CD4-positive, CD25-positive, alpha-beta regulatory T cell (primary cell): ENCODE measurements at regions not wholly inside any gene's neighbourhood (a gene's known extent, or its start where the extent isn't known, plus 50 kb on each side); places are given as distances from the start of the nearest gene placed in this dataset.
"Not testable (repeated sequence)": the region's sequence is repeated elsewhere in the genome, so short reads cannot be mapped to it uniquely, and the experiment has no call there.

ENCODE experiments used
- ATAC-seq, 2 donors: fragments of 150-1000 bp; cut with Tn5 transposase; one replicate each; pipeline ENCODE4 v1.10.0; 2021; ENCODE audit warnings: low read depth in 2 of 2, moderate number of reproducible peaks in 2 of 2, moderate library complexity in 1 of 2
- DNase-seq, 3 donors: peaks; one replicate each; pipeline versions ENCODE4 v3.0.0 to v3.0.0-alpha.2; 2012 to 2022; ENCODE audit warnings: mixed read lengths in 1 of 3
- H3K27ac ChIP-seq: one replicate; pipeline ENCODE4 v1.7.0; 2013; ENCODE audit warnings: mild to moderate bottlenecking, low read length; ENCODE audit not compliant: insufficient read depth, poor library complexity, severe bottlenecking
- H3K27me3 ChIP-seq: one replicate; pipeline ENCODE4 v1.7.0; 2013; ENCODE audit warnings: low read length; ENCODE audit not compliant: control insufficient read depth, insufficient read depth
- H3K36me3 ChIP-seq: one replicate; pipeline ENCODE4 v1.7.0; 2013; ENCODE audit warnings: mild to moderate bottlenecking, low read length, moderate library complexity; ENCODE audit not compliant: control insufficient read depth, insufficient read depth
- H3K4me1 ChIP-seq: 2 replicates; pipeline ENCODE4 v1.7.0; 2013; ENCODE audit warnings: mild to moderate bottlenecking, low read length; ENCODE audit not compliant: insufficient read depth, control insufficient read depth, poor library complexity, severe bottlenecking
- H3K4me3 ChIP-seq: one replicate; pipeline ENCODE4 v1.7.0; 2013; ENCODE audit warnings: low read depth, mild to moderate bottlenecking, low read length, moderate library complexity
- H3K9me3 ChIP-seq, 2 experiments: 1 replicate in 1 of 2; 2 replicates in 1 of 2; pipeline ENCODE4 v1.7.0; 2013; ENCODE audit warnings: low read length in 2 of 2, mild to moderate bottlenecking in 1 of 2, moderate library complexity in 1 of 2; ENCODE audit not compliant: control insufficient read depth in 2 of 2
- H3K27ac Mint-ChIP-seq, 3 donors: one replicate each; pipeline ENCODE4 v1.8.0; 2020 to 2022; ENCODE audit warnings: mild to moderate bottlenecking in 3 of 3, mixed read lengths in 3 of 3, moderate library complexity in 2 of 3
- H3K27me3 Mint-ChIP-seq: one replicate; pipeline ENCODE4 v1.8.0; 2022; ENCODE audit warnings: mild to moderate bottlenecking, mixed read lengths
- H3K36me3 Mint-ChIP-seq: one replicate; pipeline ENCODE4 v1.8.0; 2020; ENCODE audit warnings: mixed read lengths
- H3K4me1 Mint-ChIP-seq, 4 donors: one replicate each; pipeline ENCODE4 v1.8.0; 2020 to 2022; ENCODE audit warnings: mixed read lengths in 4 of 4, mild to moderate bottlenecking in 1 of 4
- H3K4me3 Mint-ChIP-seq, 4 donors: one replicate each; pipeline ENCODE4 v1.8.0; 2020 to 2022; ENCODE audit warnings: mild to moderate bottlenecking in 4 of 4, mixed read lengths in 4 of 4, moderate library complexity in 3 of 4
- H3K9me3 Mint-ChIP-seq, 7 donors: one replicate each; pipeline ENCODE4 v1.8.0; 2020 to 2022; ENCODE audit warnings: mixed read lengths in 7 of 7, mild to moderate bottlenecking in 3 of 7, moderate library complexity in 2 of 7

GRCh38 chr3:11709782-11710181 lies 66.1 kb upstream of the VGLL4 start:
- ATAC-seq (no peak), DNase-seq (no peak)
- Histone ChIP-seq H3K36me3 (no peaks in the 10 kb centered on the region), H3K4me3 (no peak overlapping the region), H3K27ac (no peak overlapping the region), H3K27me3 (no peaks in the 10 kb centered on the region), H3K4me1 (no peaks in the 10 kb centered on the region), H3K9me3 (peaks cover 0 to 5% of the 10 kb centered on the region in 2 experiments)
- H3K4me3 Mint-ChIP-seq: no peak overlapping the region
- no peak overlapping the region for H3K27ac Mint-ChIP-seq
- no peaks in the 10 kb centered on the region for H3K27me3 Mint-ChIP-seq
- H3K36me3 Mint-ChIP-seq: peaks cover 12% of the 10 kb centered on the region
- peaks cover 0 to 9% (median 0%) of the 10 kb centered on the region in 7 donors for H3K9me3 Mint-ChIP-seq
- peaks cover 0 to 13% (median 0%) of the 10 kb centered on the region in 4 donors for H3K4me1 Mint-ChIP-seq

GRCh38 chr3:11707084-11707483 lies 63.4 kb upstream of the VGLL4 start:
- H3K4me3 Mint-ChIP-seq, H3K4me1 ChIP-seq, H3K4me1 Mint-ChIP-seq: not testable (repeated sequence)

GRCh38 chr3:11706604-11707003 lies 62.9 kb upstream of the VGLL4 start:
- Histone ChIP-seq H3K27me3 (no peaks in the 10 kb centered on the region), H3K36me3 (no peaks in the 10 kb centered on the region), H3K4me3 (no peak overlapping the region), H3K27ac (no peak overlapping the region), H3K9me3 (peaks cover 0 to 5% of the 10 kb centered on the region in 2 experiments), H3K4me1 (no peaks in the 10 kb centered on the region)
- ATAC-seq (no peak), DNase-seq (no peak)
- no peak overlapping the region for H3K27ac Mint-ChIP-seq
- no peak overlapping the region for H3K4me3 Mint-ChIP-seq
- H3K36me3 Mint-ChIP-seq: peaks cover 17% of the 10 kb centered on the region
- no peaks in the 10 kb centered on the region for H3K27me3 Mint-ChIP-seq
- peaks cover 0 to 4% (median 0%) of the 10 kb centered on the region in 4 donors for H3K4me1 Mint-ChIP-seq
- peaks cover 0 to 9% (median 0%) of the 10 kb centered on the region in 7 donors for H3K9me3 Mint-ChIP-seq

More at GRCh38 chr3:11707084-11707483, 63.4 kb upstream of the VGLL4 start:
- H3K27me3 Mint-ChIP-seq, H3K4me3 ChIP-seq, H3K9me3 ChIP-seq, H3K27me3 ChIP-seq, H3K27ac ChIP-seq, H3K36me3 ChIP-seq, ATAC-seq, H3K27ac Mint-ChIP-seq, DNase-seq, H3K9me3 Mint-ChIP-seq: not testable (repeated sequence)
- H3K36me3 Mint-ChIP-seq: peaks cover 15% of the 10 kb centered on the region

GRCh38 chr3:11705049-11705448 lies 61.3 kb upstream of the VGLL4 start:
- Mint-ChIP-seq H3K27ac (peak overlapping the region in 2 of 3 donors; percentile 35 to 57), H3K36me3 (peaks cover 13% of the 10 kb centered on the region), H3K4me1 (peaks cover 0 to 4% (median 0%) of the 10 kb centered on the region in 4 donors), H3K9me3 (peaks cover 0 to 6% (median 0%) of the 10 kb centered on the region in 7 donors), H3K4me3 (peak overlapping the region in 2 of 4 donors; percentile 11 to 31), H3K27me3 (no peaks in the 10 kb centered on the region)
- no peaks in the 10 kb centered on the region for H3K27me3 ChIP-seq
- ATAC-seq (no peak), DNase-seq (no peak)
- H3K36me3 ChIP-seq: no peaks in the 10 kb centered on the region
- no peak overlapping the region for H3K4me3 ChIP-seq
- H3K9me3 ChIP-seq: peaks cover 0 to 3% of the 10 kb centered on the region in 2 experiments
- no peaks in the 10 kb centered on the region for H3K4me1 ChIP-seq
- H3K27ac ChIP-seq: no peak overlapping the region

- H3K36me3 ChIP-seq: no peaks in the 10 kb centered on the region
- no peaks in the 10 kb centered on the region for H3K9me3 Mint-ChIP-seq
- no peak overlapping the region for H3K4me3 Mint-ChIP-seq
- peaks cover 0 to 3% (median 0%) of the 10 kb centered on the region in 4 donors for H3K4me1 Mint-ChIP-seq
- no peak overlapping the region for H3K27ac ChIP-seq
- no peaks in the 10 kb centered on the region for H3K27me3 ChIP-seq
- H3K36me3 Mint-ChIP-seq: peaks cover 9% of the 10 kb centered on the region
- H3K4me3 ChIP-seq: no peak overlapping the region
- no peak overlapping the region for H3K27ac Mint-ChIP-seq
- no peak for DNase-seq
- no peaks in the 10 kb centered on the region for H3K27me3 Mint-ChIP-seq
- H3K9me3 ChIP-seq: no peaks in the 10 kb centered on the region
- ATAC-seq: no peak
- no peaks in the 10 kb centered on the region for H3K4me1 ChIP-seq
Measured at GRCh38 chr3:11703146-11703545, 59.4 kb upstream of the VGLL4 start.

GRCh38 chr3:11699083-11699427 lies 55.3 kb upstream of the VGLL4 start:
- H3K27ac Mint-ChIP-seq: no peak overlapping the region
- H3K4me1 ChIP-seq: no peaks in the 10 kb centered on the region
- H3K9me3 Mint-ChIP-seq: no peaks in the 10 kb centered on the region

GRCh38 chr3:11698326-11699082 lies 54.8 kb upstream of the VGLL4 start:
- Histone ChIP-seq H3K4me3 (no peak overlapping the region), H3K36me3 (no peaks in the 10 kb centered on the region), H3K27me3 (no peaks in the 10 kb centered on the region), H3K9me3 (no peaks in the 10 kb centered on the region), H3K27ac (no peak overlapping the region), H3K4me1 (no peaks in the 10 kb centered on the region)
- Mint-ChIP-seq H3K27me3 (no peaks in the 10 kb centered on the region), H3K9me3 (no peaks in the 10 kb centered on the region), H3K4me3 (no peak overlapping the region), H3K27ac (no peak overlapping the region), H3K36me3 (peaks cover 4% of the 10 kb centered on the region), H3K4me1 (no peaks in the 10 kb centered on the region)
- DNase-seq (no peak), ATAC-seq (no peak)

More at GRCh38 chr3:11699083-11699427, 55.3 kb upstream of the VGLL4 start:
- no peaks in the 10 kb centered on the region for H3K9me3 ChIP-seq
- no peaks in the 10 kb centered on the region for H3K27me3 ChIP-seq
- Mint-ChIP-seq H3K4me3 (no peak overlapping the region), H3K27me3 (no peaks in the 10 kb centered on the region), H3K4me1 (no peaks in the 10 kb centered on the region), H3K36me3 (peaks cover 4% of the 10 kb centered on the region)
- ATAC-seq (no peak), DNase-seq (no peak)
- H3K36me3 ChIP-seq: no peaks in the 10 kb centered on the region
- H3K27ac ChIP-seq: no peak overlapping the region
- no peak overlapping the region for H3K4me3 ChIP-seq

GRCh38 chr3:11697701-11698100 lies 54.0 kb upstream of the VGLL4 start:
- Histone ChIP-seq H3K9me3 (no peaks in the 10 kb centered on the region), H3K4me3 (no peak overlapping the region), H3K27ac (no peak overlapping the region), H3K4me1 (no peaks in the 10 kb centered on the region), H3K36me3 (no peaks in the 10 kb centered on the region), H3K27me3 (no peaks in the 10 kb centered on the region)
- DNase-seq (no peak), ATAC-seq (no peak)
- no peak overlapping the region for H3K4me3 Mint-ChIP-seq
- no peak overlapping the region for H3K27ac Mint-ChIP-seq
- H3K36me3 Mint-ChIP-seq: peaks cover 4% of the 10 kb centered on the region
- no peaks in the 10 kb centered on the region for H3K27me3 Mint-ChIP-seq
- H3K4me1 Mint-ChIP-seq: no peaks in the 10 kb centered on the region
- H3K9me3 Mint-ChIP-seq: no peaks in the 10 kb centered on the region
